HG03025 (cell line): ENCODE measurements at regions not wholly inside any gene's neighbourhood (a gene's known extent, or its start where the extent isn't known, plus 50 kb on each side); places are given as distances from the start of the nearest gene placed in this dataset.

Experiments used
- ATAC-seq: cut with Tn5 transposase; IDR thresholded peaks from one replicate; pipeline ENCODE4 v1.9.1; 2021; ENCODE audit warnings: mild to moderate bottlenecking, moderate library complexity; ENCODE audit not compliant: unreplicated experiment, low FRiP score

- no peak for ATAC-seq
Observed at GRCh38 chr3:161977850-161978249, 481.2 kb downstream of the OTOL1 start.

- no peak for ATAC-seq
Observed at GRCh38 chr3:161987933-161988332, 491.3 kb downstream of the OTOL1 start.

DNA sequence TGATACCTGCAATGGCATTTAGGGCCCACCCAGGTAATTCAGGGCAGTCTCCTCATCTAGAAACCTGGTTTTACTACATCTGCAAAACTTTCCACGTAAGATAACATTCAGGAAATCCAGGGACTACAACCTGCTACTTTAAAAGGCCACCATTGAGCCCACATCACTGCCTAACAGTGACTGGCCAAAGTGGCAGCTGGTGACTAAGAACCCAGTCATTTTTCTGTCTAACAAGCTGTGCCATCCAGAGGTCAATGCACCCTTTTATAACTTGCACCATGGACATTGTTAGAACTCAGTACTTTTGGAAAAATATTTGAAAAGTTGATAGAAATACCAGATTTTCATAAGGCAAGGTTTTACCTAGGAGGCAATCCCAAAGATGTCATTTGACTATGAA lies 492.4 kb downstream of the OTOL1 start:
- no peak for ATAC-seq

- no peak for ATAC-seq
Observed at GRCh38 chr3:161990036-161990435, 493.4 kb downstream of the OTOL1 start.

- no peak for ATAC-seq
Observed at GRCh38 chr3:161991901-161992540, 495.4 kb downstream of the OTOL1 start.

DNA sequence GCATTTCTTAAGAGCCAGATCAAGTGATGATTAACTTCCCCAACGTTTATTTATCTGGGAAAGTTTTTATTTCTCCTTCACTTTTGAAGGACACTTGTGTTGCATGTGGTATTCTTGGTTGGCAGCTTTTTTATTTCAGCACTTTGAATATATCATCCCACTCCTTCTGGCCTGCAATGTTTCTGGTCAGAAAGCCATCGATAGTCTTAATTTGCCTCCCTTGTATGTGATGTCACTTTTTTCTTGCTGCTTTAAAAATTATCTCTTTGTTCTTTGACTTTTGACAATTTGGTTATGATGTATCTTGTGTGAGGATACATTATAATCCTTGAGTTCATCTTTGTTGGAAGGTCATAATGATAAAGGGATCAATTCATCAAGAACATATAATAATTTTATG lies 503.2 kb downstream of the OTOL1 start:
- no peak for ATAC-seq

GRCh38 chr3:162007722-162008121 lies 511.1 kb downstream of the OTOL1 start:
- ATAC-seq = no peak

DNA sequence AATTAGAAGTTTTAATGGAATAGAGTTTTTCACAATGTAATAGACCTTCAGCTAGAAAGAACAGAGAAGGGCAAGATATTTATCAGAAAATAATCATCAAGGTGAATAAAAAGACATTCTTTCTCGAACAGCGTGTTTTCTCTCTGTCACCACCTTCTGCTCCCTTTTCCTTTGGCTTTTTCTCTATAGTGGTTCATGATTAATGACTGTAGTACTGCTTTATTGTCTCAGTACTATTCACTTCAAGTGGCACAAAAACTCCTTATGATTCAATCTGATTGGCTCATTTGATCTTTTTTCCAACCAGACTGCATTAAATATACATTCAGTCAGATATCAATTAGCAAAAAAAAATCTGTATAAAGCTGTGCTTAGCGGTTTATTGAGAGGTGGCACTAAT lies 516.0 kb downstream of the OTOL1 start:
- ATAC-seq = no peak

- ATAC-seq = no peak
Observed at GRCh38 chr3:162014284-162014683, 517.7 kb downstream of the OTOL1 start.

- no peak for ATAC-seq
Observed at GRCh38 chr3:162015856-162016255, 519.2 kb downstream of the OTOL1 start.

- ATAC-seq = no peak
Observed at GRCh38 chr3:162019817-162020216, 523.2 kb downstream of the OTOL1 start.

DNA sequence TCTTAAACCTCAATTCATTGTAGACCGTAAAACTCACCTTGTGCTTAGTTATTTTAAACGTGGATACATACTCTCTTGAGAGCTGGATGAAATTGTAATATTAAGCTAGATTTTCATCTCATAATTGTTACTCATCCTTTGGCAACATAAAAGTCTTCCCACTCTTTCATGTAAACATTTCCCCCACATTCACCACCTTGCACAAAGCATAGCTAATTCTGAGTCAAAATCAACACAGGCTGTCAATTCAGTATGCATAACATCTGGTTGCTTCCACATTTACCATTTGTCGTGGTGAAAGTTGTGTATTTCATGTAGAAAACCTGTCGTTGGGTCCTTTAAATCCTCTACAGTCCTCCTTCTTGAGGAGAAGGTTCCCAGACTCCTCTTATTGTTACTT lies 524.6 kb downstream of the OTOL1 start:
- ATAC-seq = no peak

GRCh38 chr3:162022911-162023310 lies 526.3 kb downstream of the OTOL1 start:
- ATAC-seq = no peak

- ATAC-seq = no peak
Observed at GRCh38 chr3:162029736-162030135, 533.1 kb downstream of the OTOL1 start.

DNA sequence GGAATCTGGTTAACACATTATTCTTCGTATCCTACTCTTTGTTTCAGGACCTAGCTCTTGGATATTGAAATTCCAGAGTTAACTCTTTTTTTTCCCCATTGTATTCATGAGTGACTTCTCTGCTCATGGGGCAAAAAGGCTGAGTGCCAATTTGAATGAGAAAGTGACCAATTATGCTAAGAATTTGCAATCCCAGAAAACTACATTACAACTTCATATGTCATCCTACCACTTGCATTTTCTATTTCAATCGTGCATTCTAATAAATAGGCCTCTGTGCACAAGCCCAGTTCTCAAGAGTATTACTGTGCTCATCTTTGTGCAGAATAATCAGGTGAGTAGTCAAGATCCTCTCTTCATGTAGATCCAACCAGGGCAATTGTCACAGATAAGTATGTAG lies 537.8 kb downstream of the OTOL1 start:
- no peak for ATAC-seq

GRCh38 chr3:162041622-162042021 lies 545.0 kb downstream of the OTOL1 start:
- no peak for ATAC-seq

- ATAC-seq = no peak
Observed at GRCh38 chr3:162052636-162053035, 556.0 kb downstream of the OTOL1 start.

DNA sequence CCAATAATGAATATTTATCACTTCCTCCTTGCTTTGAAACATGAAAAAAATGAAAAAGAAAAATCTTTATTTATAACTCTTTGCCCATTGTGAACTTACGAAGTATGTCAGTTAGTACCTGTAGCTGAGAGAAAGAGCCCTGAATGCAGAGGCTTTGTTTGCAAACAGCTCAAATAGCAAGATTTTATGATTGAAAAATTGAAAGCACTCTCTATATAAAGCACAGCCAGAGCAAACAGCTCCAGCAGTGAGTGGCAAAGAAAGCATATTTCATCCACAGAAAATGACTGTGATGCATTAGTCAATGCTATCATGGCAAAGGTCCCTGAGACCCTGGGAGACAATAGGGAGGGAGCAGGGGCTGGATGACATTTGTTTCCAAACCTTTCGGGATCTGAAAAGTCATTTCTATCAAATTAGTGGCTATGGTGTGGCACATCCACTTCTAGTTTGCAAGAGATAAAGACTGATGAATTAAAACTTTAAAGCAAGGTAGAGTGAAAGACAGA lies 576.1 kb downstream of the OTOL1 start:
- no peak for ATAC-seq

GRCh38 chr3:162073422-162073975 lies 576.9 kb downstream of the OTOL1 start:
- no peak for ATAC-seq

- ATAC-seq = no peak
Observed at GRCh38 chr3:162077108-162077507, 580.5 kb downstream of the OTOL1 start.

- ATAC-seq = no peak
Observed at GRCh38 chr3:162082516-162082915, 585.9 kb downstream of the OTOL1 start.

DNA sequence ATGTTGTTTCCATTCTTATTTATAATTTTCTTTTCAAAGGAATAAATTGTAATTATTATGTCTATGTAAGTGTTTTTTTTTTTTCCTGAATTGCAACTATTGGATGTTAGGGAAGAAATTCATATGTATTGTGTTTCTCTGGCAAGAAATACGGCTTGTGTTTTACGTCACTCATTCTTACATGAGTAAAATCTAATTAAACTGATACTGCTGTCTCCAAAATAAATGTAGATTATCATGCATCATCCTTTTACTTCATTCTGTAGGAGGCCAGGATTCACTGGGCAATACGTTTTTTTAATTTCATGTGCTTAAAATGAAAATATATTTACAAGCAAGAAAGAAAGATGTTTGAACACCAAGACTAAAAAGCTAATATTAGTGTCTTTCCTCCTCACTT lies 590.8 kb downstream of the OTOL1 start:
- ATAC-seq = no peak
